ENCODE measurements at regions not wholly inside any gene's neighbourhood (a gene's known extent, or its start where the extent isn't known, plus 50 kb on each side); places are given as distances from the start of the nearest gene placed in this dataset.

- Histone ChIP-seq H3K9me3 (ENCODE audit: insufficient read depth, low read length, severe bottlenecking) (no peaks in the 10 kb centered on the region), H3K27me3 (ENCODE audit: insufficient read depth, low read length, poor library complexity) (no peaks in the 10 kb centered on the region), H2AFZ (ENCODE audit: low read depth, low read length) (no peak overlapping the region), H3K79me2 (ENCODE audit: insufficient read depth, low read length) (no peaks in the 10 kb centered on the region), H3K36me3 (ENCODE audit: insufficient read depth, low read length) (no peaks in the 10 kb centered on the region), H3K4me3 (ENCODE audit: low read depth in 1 of 2, low read length in 2 of 2) (no peak overlapping the region), H3K4me2 (ENCODE audit: insufficient read depth, low read length) (no peak overlapping the region), H3K4me1 (ENCODE audit: insufficient read depth, low read length) (no peaks in the 10 kb centered on the region), H4K20me1 (ENCODE audit: insufficient read depth, low read length) (no peaks in the 10 kb centered on the region), H3K27ac (ENCODE audit: low read length) (no peak overlapping the region), H3K9ac (ENCODE audit: low read depth, low read length) (no peak overlapping the region)
- ATAC-seq (ENCODE audit: insufficient read depth, low read depth) (no peak), DNase-seq (no peak)
- no peak for TF ChIP-seq EZH2 (IDR thresholded peaks at IDR 0.05; ENCODE audit: borderline replicate concordance, low read depth, low read length, severe bottlenecking)
- TF ChIP-seq, protein P1, sequence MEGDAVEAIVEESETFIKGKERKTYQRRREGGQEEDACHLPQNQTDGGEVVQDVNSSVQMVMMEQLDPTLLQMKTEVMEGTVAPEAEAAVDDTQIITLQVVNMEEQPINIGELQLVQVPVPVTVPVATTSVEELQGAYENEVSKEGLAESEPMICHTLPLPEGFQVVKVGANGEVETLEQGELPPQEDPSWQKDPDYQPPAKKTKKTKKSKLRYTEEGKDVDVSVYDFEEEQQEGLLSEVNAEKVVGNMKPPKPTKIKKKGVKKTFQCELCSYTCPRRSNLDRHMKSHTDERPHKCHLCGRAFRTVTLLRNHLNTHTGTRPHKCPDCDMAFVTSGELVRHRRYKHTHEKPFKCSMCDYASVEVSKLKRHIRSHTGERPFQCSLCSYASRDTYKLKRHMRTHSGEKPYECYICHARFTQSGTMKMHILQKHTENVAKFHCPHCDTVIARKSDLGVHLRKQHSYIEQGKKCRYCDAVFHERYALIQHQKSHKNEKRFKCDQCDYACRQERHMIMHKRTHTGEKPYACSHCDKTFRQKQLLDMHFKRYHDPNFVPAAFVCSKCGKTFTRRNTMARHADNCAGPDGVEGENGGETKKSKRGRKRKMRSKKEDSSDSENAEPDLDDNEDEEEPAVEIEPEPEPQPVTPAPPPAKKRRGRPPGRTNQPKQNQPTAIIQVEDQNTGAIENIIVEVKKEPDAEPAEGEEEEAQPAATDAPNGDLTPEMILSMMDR (IDR thresholded peaks at IDR 0.05; ENCODE audit: borderline replicate concordance, extremely low read depth, low read length, poor library complexity, severe bottlenecking): no peak
Observed at GRCh38 chr2:104250635-104251034, 603.3 kb upstream of the POU3F3 start.

GRCh38 chr2:104254017-104254416 lies 599.9 kb upstream of the POU3F3 start:
- no peak for TF ChIP-seq EZH2 (IDR thresholded peaks at IDR 0.05; ENCODE audit: borderline replicate concordance, low read depth, low read length, severe bottlenecking)
- TF ChIP-seq, protein P1 (IDR thresholded peaks at IDR 0.05; ENCODE audit: borderline replicate concordance, extremely low read depth, low read length, poor library complexity, severe bottlenecking): no peak
- no peaks in the 10 kb centered on the region for H4K20me1 ChIP-seq (ENCODE audit: insufficient read depth, low read length)
- H3K27me3 ChIP-seq (ENCODE audit: insufficient read depth, low read length, poor library complexity): no peaks in the 10 kb centered on the region
- no peak overlapping the region for H3K4me2 ChIP-seq (ENCODE audit: insufficient read depth, low read length)
- no peak for DNase-seq
- ATAC-seq (ENCODE audit: insufficient read depth, low read depth): no peak
- no peak overlapping the region for H2AFZ ChIP-seq (ENCODE audit: low read depth, low read length)
- H3K9me3 ChIP-seq (ENCODE audit: insufficient read depth, low read length, severe bottlenecking): no peaks in the 10 kb centered on the region
- H3K4me3 ChIP-seq (ENCODE audit: low read depth in 1 of 2, low read length in 2 of 2): no peak overlapping the region
- H3K4me1 ChIP-seq (ENCODE audit: insufficient read depth, low read length): no peaks in the 10 kb centered on the region
- no peak overlapping the region for H3K9ac ChIP-seq (ENCODE audit: low read depth, low read length)
- no peak overlapping the region for H3K27ac ChIP-seq (ENCODE audit: low read length)
- no peaks in the 10 kb centered on the region for H3K79me2 ChIP-seq (ENCODE audit: insufficient read depth, low read length)
- H3K36me3 ChIP-seq (ENCODE audit: insufficient read depth, low read length): no peaks in the 10 kb centered on the region

GRCh38 chr2:104262714-104263113 lies 591.2 kb upstream of the POU3F3 start:
- TF ChIP-seq, protein P1 (IDR thresholded peaks at IDR 0.05; ENCODE audit: borderline replicate concordance, extremely low read depth, low read length, poor library complexity, severe bottlenecking): no peak
- Histone ChIP-seq H3K4me3 (ENCODE audit: low read depth in 1 of 2, low read length in 2 of 2) (no peak overlapping the region), H3K9ac (ENCODE audit: low read depth, low read length) (no peak overlapping the region), H2AFZ (ENCODE audit: low read depth, low read length) (no peak overlapping the region), H3K36me3 (ENCODE audit: insufficient read depth, low read length) (no peaks in the 10 kb centered on the region), H4K20me1 (ENCODE audit: insufficient read depth, low read length) (no peaks in the 10 kb centered on the region), H3K79me2 (ENCODE audit: insufficient read depth, low read length) (no peaks in the 10 kb centered on the region), H3K9me3 (ENCODE audit: insufficient read depth, low read length, severe bottlenecking) (peaks cover 6% of the 10 kb centered on the region), H3K27ac (ENCODE audit: low read length) (no peak overlapping the region), H3K27me3 (ENCODE audit: insufficient read depth, low read length, poor library complexity) (no peaks in the 10 kb centered on the region), H3K4me2 (ENCODE audit: insufficient read depth, low read length) (no peak overlapping the region), H3K4me1 (ENCODE audit: insufficient read depth, low read length) (no peaks in the 10 kb centered on the region)
- ATAC-seq (ENCODE audit: insufficient read depth, low read depth) (no peak), DNase-seq (no peak)

DNA sequence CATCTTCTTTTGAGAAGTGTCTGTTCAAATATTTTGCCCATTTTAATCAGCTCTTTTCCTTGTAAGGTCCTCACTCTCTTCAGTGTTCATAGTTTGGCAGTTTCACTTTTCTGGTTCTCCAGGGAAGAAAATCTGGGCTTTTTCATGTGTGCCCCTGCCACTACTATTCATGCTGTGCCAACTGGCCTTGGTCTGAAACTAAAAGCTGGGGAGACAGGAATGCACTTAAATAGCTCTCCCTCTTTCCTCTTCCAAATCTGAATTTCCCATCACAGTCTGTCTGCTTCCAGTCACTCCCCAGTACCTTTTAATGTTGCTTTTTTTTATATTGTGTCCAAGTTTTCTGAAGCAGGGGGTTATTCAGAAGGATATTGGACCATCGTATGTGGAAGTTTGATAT lies 574.3 kb upstream of the POU3F3 start:
- H3K27me3 ChIP-seq (ENCODE audit: insufficient read depth, low read length, poor library complexity): no peaks in the 10 kb centered on the region
- H3K4me2 ChIP-seq (ENCODE audit: insufficient read depth, low read length): no peak overlapping the region
- TF ChIP-seq, protein P1 (IDR thresholded peaks at IDR 0.05; ENCODE audit: borderline replicate concordance, extremely low read depth, low read length, poor library complexity, severe bottlenecking): no peak
- TF ChIP-seq EZH2 (IDR thresholded peaks at IDR 0.05; ENCODE audit: borderline replicate concordance, low read depth, low read length, severe bottlenecking): no peak
- no peak overlapping the region for H3K27ac ChIP-seq (ENCODE audit: low read length)
- H3K9ac ChIP-seq (ENCODE audit: low read depth, low read length): no peak overlapping the region
- no peaks in the 10 kb centered on the region for H3K79me2 ChIP-seq (ENCODE audit: insufficient read depth, low read length)
- H4K20me1 ChIP-seq (ENCODE audit: insufficient read depth, low read length): no peaks in the 10 kb centered on the region
- H3K9me3 ChIP-seq (ENCODE audit: insufficient read depth, low read length, severe bottlenecking): no peaks in the 10 kb centered on the region
- no peak overlapping the region for H3K4me3 ChIP-seq (ENCODE audit: low read depth in 1 of 2, low read length in 2 of 2)
- no peak for DNase-seq
- H2AFZ ChIP-seq (ENCODE audit: low read depth, low read length): no peak overlapping the region
- H3K4me1 ChIP-seq (ENCODE audit: insufficient read depth, low read length): no peaks in the 10 kb centered on the region
- H3K36me3 ChIP-seq (ENCODE audit: insufficient read depth, low read length): no peaks in the 10 kb centered on the region
- ATAC-seq (ENCODE audit: insufficient read depth, low read depth): no peak
